Tibial artery (tissue), 4 donors: ENCODE measurements at regions not wholly inside any gene's neighbourhood (a gene's known extent, or its start where the extent isn't known, plus 50 kb on each side); places are given as distances from the start of the nearest gene placed in this dataset.

Experiments
- DNase-seq, 2 donors: peaks; one replicate each; pipeline ENCODE4 v3.0.0-alpha.2; 2019
- H3K27ac ChIP-seq, 2 donors: fragments of 200-600 bp; sonication (generic) in 1 of 2; 1 replicate in 1 of 2; 2 replicates in 1 of 2; pipeline ENCODE4 v1.5.1; 2018 to 2019; ENCODE audit warnings: mild to moderate bottlenecking in 1 of 2
- H3K27me3 ChIP-seq, 2 donors: fragments of 200-600 bp; sonication (generic) in 1 of 2; one replicate each; pipeline versions ENCODE4 v1.5.1 to v1.6.0; 2016 to 2019
- H3K36me3 ChIP-seq, 3 donors: fragments of 200-600 bp; sonication (generic) in 2 of 3; one replicate each; pipeline ENCODE4 v1.5.1; 2016 to 2019; ENCODE audit warnings: mild to moderate bottlenecking in 2 of 3
- H3K4me1 ChIP-seq, 4 donors: fragments of 200-600 bp; sonication (generic) in 2 of 4; 1 replicate in 3 of 4; 2 replicates in 1 of 4; pipeline ENCODE4 v1.5.1; 2016 to 2019
- H3K4me3 ChIP-seq, 2 donors: fragments of 200-600 bp; sonication (generic) in 1 of 2; 1 replicate in 1 of 2; 2 replicates in 1 of 2; pipeline ENCODE4 v1.5.1; 2018 to 2019; ENCODE audit warnings: mild to moderate bottlenecking in 2 of 2
- H3K9me3 ChIP-seq, 3 donors: fragments of 200-600 bp; sonication (generic) in 1 of 3; one replicate each; pipeline ENCODE4 v1.5.1; 2016 to 2019
- intact Hi-C: fragments of 100-400 bp; cut with DNase I; formaldehyde crosslinking; loops from one replicate; pipeline ENCODE4 v1.15.0; 2023; ENCODE audit warnings: low total_unique reads
- TF ChIP-seq, protein P1 (sequence below), 2 experiments: fragments of 200-600 bp in 1 of 2; fragments of 450-650 bp in 1 of 2; IDR thresholded peaks; one replicate each; pipeline ENCODE4 v1.5.1; 2017 to 2019; ENCODE audit warnings: antibody characterized with exemption in 2 of 2, mild to moderate bottlenecking in 1 of 2, moderate library complexity in 1 of 2

DNA sequence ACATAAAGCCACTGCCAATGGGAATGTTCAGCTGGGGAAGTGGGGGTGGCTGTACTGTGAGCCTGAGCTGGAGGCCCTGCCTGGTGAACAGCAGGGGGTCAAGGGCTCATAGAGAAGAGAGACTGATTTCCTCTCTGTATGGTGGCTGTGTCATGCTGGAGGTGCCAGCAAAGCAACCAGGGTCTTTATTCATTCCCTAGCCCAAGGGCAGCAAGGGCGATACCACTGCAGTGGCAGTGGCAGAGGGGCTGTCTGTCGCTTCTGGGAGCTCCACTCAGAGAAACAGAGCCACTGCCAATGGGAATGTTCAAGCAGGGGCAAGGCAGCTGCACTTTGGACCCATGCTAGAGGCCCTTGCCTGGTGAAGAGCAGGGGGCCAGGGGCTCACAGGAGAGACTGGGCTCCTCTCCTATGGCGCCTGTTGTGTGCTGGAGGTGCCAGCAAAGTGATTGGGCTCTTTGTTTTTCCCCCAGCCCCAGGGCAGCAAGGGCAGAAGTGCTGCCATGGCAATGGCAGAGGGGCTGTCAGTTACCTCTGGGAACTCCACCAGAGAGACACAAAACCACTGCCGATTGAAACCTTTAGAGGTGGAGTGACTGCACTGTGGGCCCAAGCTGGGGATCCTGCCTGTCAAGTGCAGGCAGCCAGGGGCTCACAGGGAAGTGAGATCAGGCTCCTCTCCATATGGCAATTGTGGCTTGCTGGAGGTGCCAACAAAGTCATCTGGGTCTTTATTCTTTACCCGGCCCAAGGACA is 545.1 kb downstream of the SH2D4B start:
- H3K27ac ChIP-seq = no peak overlapping the region
- no peak overlapping the region for H3K4me3 ChIP-seq
- TF ChIP-seq, protein P1, sequence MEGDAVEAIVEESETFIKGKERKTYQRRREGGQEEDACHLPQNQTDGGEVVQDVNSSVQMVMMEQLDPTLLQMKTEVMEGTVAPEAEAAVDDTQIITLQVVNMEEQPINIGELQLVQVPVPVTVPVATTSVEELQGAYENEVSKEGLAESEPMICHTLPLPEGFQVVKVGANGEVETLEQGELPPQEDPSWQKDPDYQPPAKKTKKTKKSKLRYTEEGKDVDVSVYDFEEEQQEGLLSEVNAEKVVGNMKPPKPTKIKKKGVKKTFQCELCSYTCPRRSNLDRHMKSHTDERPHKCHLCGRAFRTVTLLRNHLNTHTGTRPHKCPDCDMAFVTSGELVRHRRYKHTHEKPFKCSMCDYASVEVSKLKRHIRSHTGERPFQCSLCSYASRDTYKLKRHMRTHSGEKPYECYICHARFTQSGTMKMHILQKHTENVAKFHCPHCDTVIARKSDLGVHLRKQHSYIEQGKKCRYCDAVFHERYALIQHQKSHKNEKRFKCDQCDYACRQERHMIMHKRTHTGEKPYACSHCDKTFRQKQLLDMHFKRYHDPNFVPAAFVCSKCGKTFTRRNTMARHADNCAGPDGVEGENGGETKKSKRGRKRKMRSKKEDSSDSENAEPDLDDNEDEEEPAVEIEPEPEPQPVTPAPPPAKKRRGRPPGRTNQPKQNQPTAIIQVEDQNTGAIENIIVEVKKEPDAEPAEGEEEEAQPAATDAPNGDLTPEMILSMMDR (IDR thresholded peaks at IDR 0.05) = no peak
- H3K9me3 ChIP-seq = peaks cover 0 to 4% (median 0%) of the 10 kb centered on the region in 3 donors
- H3K27me3 ChIP-seq = no peaks in the 10 kb centered on the region
- no peaks in the 10 kb centered on the region for H3K4me1 ChIP-seq
- H3K36me3 ChIP-seq = no peaks in the 10 kb centered on the region
- DNase-seq = no peak
- intact Hi-C loops = no loop called here

DNA sequence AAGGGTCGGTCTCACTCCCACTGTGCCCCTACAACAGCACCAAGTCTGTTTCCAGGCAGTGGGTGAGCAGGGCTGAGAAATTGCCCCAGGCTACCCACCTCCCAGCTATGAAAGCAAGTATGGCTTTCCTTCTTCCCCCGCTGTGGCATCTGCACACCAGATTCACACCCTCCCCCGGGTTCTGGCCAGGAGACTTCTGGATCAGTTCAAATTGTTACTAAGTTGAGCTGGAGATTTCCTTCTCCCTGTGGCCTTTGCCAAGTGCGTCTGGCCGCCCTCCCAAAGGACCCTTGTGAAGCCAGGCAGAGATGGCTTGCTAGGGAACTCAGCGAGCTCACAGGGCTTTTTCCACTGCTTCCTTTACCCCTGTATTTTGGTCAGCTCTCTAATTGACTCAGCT is 555.4 kb downstream of the SH2D4B start:
- Histone ChIP-seq H3K36me3 (no peaks in the 10 kb centered on the region), H3K4me3 (no peak overlapping the region), H3K4me1 (no peaks in the 10 kb centered on the region), H3K9me3 (no peaks in the 10 kb centered on the region), H3K27me3 (no peaks in the 10 kb centered on the region), H3K27ac (no peak overlapping the region)
- TF ChIP-seq, protein P1 (IDR thresholded peaks at IDR 0.05) = no peak
- DNase-seq = no peak
- intact Hi-C loops = no loop called here

DNA sequence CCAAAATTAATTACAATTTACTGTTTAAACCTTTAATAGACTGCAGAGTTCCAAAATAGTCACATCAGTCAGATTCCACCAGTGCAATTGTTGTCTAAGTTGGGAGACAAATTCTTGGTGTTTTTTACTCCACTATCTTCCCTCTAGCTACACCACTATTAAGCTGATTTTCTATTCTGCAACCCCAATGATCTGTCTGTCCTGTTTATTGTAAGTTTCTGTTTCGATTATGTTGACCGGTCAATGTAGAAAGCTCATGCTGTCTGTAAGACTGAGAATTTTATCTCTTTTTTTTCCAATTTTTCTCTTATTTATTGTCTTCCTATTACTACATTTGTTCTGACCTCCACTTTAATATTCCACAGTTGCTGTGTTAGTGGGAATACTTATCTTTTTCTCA is 557.5 kb downstream of the SH2D4B start:
- H3K4me3 ChIP-seq = no peak overlapping the region
- H3K27me3 ChIP-seq = no peaks in the 10 kb centered on the region
- H3K9me3 ChIP-seq = no peaks in the 10 kb centered on the region
- no peak for DNase-seq
- TF ChIP-seq, protein P1 (IDR thresholded peaks at IDR 0.05) = no peak
- H3K27ac ChIP-seq = no peak overlapping the region
- no peaks in the 10 kb centered on the region for H3K36me3 ChIP-seq
- intact Hi-C loops = no loop called here
- no peaks in the 10 kb centered on the region for H3K4me1 ChIP-seq

DNA sequence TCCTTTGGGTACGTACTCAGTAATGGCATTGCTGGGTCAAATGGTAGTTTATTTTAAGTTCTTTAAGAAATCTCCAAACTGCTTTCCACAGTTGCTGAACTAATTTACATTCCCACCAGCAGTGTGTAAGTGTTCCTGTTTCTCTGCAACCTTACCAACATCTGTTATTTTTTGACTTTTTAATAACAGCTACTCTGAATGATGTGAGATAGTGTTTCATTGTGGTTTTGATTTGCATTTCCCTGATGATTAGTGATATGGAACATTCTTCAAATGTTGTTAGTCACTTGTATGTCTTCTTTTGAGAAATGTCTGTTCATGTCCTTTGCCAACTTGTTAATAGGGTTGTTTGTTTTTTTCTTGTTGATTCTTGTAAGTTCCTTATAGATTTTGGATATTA is 558.9 kb downstream of the SH2D4B start:
- DNase-seq = no peak
- H3K4me3 ChIP-seq = no peak overlapping the region
- no peaks in the 10 kb centered on the region for H3K4me1 ChIP-seq
- H3K27ac ChIP-seq = no peak overlapping the region
- H3K36me3 ChIP-seq = no peaks in the 10 kb centered on the region
- TF ChIP-seq, protein P1 (IDR thresholded peaks at IDR 0.05) = no peak
- intact Hi-C loops = no loop called here
- no peaks in the 10 kb centered on the region for H3K9me3 ChIP-seq
- H3K27me3 ChIP-seq = no peaks in the 10 kb centered on the region

DNA sequence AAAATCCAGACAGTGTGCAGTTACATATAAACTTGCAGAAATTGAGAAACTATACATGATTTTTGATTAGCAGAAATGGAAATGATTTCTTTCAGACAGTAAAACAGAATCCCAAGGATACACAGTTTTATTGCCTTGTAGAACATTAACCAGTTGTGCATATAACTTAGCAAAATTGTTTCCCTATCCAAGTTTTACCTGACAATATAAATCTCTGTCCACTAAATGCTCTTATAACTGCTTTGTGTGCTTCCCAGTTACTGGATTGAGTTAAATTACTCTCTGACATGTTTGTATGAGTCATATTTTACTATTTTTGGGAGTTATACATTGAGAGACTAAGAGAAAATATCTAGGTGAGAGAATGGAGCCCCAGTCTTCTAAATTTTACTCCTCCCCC is 563.4 kb downstream of the SH2D4B start:
- Histone ChIP-seq H3K4me3 (no peak overlapping the region), H3K36me3 (no peaks in the 10 kb centered on the region), H3K4me1 (no peaks in the 10 kb centered on the region), H3K27me3 (no peaks in the 10 kb centered on the region), H3K27ac (no peak overlapping the region), H3K9me3 (no peaks in the 10 kb centered on the region)
- no peak for DNase-seq
- intact Hi-C loops = no loop called here
- TF ChIP-seq, protein P1 (IDR thresholded peaks at IDR 0.05) = no peak
